HG03558 (cell line): ENCODE measurements at regions not wholly inside any gene's neighbourhood (a gene's known extent, or its start where the extent isn't known, plus 50 kb on each side); places are given as distances from the start of the nearest gene placed in this dataset.

ENCODE experiments used
- ATAC-seq: cut with Tn5 transposase; IDR thresholded peaks from one replicate; pipeline ENCODE4 v1.9.1; 2021; ENCODE audit warnings: moderate number of reproducible peaks; ENCODE audit not compliant: unreplicated experiment; ENCODE audit errors: extremely low read depth

GRCh38 chr7:22628112-22628511 is 98.9 kb upstream of the IL6 start:
- no peak for ATAC-seq

GRCh38 chr7:22627136-22627535 is 99.9 kb upstream of the IL6 start:
- no peak for ATAC-seq

- ATAC-seq, result no peak
These were observed 101.7 kb upstream of the IL6 start for GRCh38 chr7:22625251-22625650.

GRCh38 chr7:22624781-22625180 is 102.2 kb upstream of the IL6 start:
- ATAC-seq, result no peak

- no peak for ATAC-seq
These were observed 104.7 kb upstream of the IL6 start for GRCh38 chr7:22622116-22622785.

- ATAC-seq, result no peak
These were observed 108.5 kb upstream of the IL6 start for GRCh38 chr7:22618528-22618927.

- no peak for ATAC-seq
These were observed 109.8 kb upstream of the IL6 start for GRCh38 chr7:22617166-22617565.

- no peak for ATAC-seq
These were observed 113.5 kb upstream of the IL6 start for GRCh38 chr7:22613496-22613895.

GRCh38 chr7:22612776-22613175 is 112.8 kb upstream of the STEAP1B start:
- ATAC-seq, result no peak

GRCh38 chr7:22611758-22612079 is 111.7 kb upstream of the STEAP1B start:
- ATAC-seq, result no peak

GRCh38 chr7:22610951-22611757 is 111.2 kb upstream of the STEAP1B start:
- ATAC-seq, result no peak

GRCh38 chr7:22610263-22610662 is 110.3 kb upstream of the STEAP1B start:
- no peak for ATAC-seq

GRCh38 chr7:22607180-22607579 is 107.2 kb upstream of the STEAP1B start:
- no peak for ATAC-seq

GRCh38 chr7:22604246-22604645 is 104.3 kb upstream of the STEAP1B start:
- ATAC-seq, result no peak

GRCh38 chr7:22601812-22602565 is 102.0 kb upstream of the STEAP1B start:
- ATAC-seq, result no peak

GRCh38 chr7:22601408-22601807 is 101.4 kb upstream of the STEAP1B start:
- no peak for ATAC-seq

GRCh38 chr7:22601003-22601402 is 101.0 kb upstream of the STEAP1B start:
- no peak for ATAC-seq

- ATAC-seq, result no peak
These were observed 98.4 kb upstream of the STEAP1B start for GRCh38 chr7:22598318-22598920.

- ATAC-seq, result no peak
These were observed 97.9 kb upstream of the STEAP1B start for GRCh38 chr7:22597844-22598243.

- no peak for ATAC-seq
These were observed 96.9 kb upstream of the STEAP1B start for GRCh38 chr7:22596763-22597400.
